AG20443 (cell line): ENCODE measurements at regions not wholly inside any gene's neighbourhood (a gene's known extent, or its start where the extent isn't known, plus 50 kb on each side); places are given as distances from the start of the nearest gene placed in this dataset.
"Not testable (repeated sequence)": the region's sequence is repeated elsewhere in the genome, so short reads cannot be mapped to it uniquely, and the experiment has no call there.

Source experiments
- DNase-seq: peaks from one replicate; pipeline ENCODE4 v3.0.0; 2012; ENCODE audit warnings: low spot score, mixed read lengths

DNA sequence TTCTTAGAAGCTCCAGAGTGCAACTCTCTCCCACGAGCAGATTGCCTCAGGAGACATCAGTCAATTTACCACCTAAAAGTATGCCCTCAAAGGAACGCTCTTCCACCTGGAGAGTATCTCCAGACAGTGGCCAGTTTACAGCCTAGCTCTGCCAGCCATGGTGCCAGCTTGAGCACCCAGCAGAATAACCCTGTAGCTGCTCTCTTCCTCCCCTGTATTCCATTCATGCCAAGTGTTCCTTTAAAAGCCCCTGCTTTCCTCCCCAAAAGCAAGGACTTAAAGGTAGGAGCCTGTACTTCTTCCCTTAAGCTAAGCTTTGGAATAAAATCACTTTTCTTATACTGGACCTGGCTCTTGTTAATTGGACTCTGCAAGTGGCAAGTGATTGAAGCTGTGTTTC is 245.4 kb upstream of the TMEM132C start:
- DNase-seq: no peak

DNA sequence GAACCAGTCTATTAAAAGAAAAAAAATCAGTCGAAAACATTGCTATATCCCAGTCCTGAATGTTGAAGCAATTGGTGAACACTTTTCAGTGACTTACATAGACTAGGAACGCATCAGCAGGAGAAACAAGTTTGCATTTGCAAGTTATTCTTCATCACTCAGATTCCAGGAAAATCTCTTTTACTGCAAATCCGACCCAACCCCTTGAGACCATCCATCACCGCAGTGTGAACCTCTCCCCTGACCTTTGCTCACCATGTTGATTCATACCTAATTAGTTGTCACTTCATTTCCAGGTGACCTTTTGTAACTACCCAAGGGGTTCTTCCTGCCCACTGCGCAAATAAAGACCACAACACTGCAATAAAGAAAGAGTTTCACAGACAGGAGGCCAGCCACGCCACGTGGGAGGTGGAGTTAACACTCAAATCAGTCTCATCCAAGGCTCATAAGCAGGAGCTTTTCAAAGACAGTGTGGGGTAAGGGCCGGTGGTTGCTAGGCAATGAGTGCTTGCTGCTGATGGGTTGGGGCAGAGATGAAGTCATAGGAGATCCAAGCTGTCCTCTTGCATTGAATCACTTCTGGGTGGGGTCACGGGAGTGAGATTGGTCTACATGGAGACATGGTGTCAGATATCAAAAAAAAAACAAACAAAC is 241.3 kb upstream of the TMEM132C start:
- no peak for DNase-seq

- no peak for DNase-seq
Observed at GRCh38 chr12:128026696-128027574, 240.0 kb upstream of the TMEM132C start.

DNA sequence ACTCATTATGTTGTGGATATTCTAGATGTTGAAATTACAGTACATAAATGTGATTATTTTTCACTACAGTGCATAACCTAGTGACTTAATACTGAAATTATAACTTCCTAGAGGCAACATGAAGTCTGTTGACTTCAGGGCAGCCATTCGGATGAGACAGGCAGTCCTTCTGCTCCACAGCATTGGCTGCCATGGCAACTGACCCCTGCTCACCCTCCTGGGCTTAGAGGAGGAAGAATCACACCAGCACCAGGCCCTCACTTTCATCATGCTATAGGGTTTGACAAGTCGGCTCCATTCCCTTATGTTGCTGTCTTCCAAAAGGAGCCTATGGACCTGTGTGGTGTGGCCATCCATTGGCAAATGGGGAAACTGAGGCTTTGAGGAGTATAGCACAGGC is 233.5 kb upstream of the TMEM132C start:
- no peak for DNase-seq

DNA sequence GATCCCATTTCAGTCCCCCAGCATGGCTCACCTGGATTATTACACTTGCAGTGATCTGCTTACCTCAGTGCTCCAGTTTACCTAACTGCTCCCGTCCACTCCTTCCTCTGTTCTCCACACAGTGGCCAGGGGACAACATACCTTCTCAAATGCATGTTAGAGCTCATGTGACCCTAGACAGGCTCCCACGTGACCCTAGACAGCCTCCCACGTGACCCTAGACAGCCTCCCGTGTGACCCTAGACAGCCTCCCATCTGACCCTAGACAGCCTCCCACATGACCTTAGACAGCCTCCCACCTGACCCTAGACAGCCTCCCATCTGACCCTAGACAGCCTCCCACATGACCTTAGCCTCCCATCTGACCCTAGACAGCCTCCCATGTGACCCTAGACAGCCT is 226.0 kb upstream of the TMEM132C start:
- no peak for DNase-seq

DNA sequence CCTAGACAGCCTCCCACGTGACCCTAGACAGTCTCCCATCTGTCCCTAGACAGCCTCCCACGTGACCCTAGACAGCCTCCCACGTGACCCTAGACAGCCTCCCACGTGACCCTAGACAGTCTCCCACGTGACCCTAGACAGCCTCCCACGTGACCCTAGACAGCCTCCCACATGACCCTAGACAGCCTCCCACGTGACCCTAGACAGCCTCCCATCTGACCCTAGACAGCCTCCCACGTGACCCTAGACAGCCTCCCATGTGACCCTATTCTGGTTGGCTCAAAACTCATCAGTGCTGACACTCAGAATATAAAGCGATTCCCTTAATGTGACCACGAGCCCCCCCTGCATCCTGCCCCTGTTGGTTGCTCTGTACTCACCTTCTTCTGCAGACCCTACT is 224.7 kb upstream of the TMEM132C start:
- DNase-seq: not testable (repeated sequence)

GRCh38 chr12:128042825-128043224 is 224.1 kb upstream of the TMEM132C start:
- no peak for DNase-seq

DNA sequence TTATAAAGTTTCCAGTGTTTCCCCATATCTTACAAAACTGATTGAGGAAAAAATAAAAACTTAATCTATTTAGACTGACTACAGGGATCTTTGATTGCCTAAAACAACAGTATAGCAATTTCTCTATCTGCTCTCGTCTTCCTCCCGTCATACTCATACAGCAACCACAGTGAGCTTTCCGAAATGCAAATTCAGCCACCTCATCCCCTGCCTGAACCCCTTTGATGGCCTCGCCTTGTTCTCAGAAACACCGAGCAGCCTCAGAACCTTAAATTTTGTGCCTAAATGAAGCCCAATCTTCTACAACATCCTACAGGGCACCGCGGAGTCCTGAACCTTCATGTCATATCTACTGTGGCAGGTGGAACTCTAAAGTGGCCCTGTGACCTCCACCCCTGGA is 223.7 kb upstream of the TMEM132C start:
- no peak for DNase-seq

DNA sequence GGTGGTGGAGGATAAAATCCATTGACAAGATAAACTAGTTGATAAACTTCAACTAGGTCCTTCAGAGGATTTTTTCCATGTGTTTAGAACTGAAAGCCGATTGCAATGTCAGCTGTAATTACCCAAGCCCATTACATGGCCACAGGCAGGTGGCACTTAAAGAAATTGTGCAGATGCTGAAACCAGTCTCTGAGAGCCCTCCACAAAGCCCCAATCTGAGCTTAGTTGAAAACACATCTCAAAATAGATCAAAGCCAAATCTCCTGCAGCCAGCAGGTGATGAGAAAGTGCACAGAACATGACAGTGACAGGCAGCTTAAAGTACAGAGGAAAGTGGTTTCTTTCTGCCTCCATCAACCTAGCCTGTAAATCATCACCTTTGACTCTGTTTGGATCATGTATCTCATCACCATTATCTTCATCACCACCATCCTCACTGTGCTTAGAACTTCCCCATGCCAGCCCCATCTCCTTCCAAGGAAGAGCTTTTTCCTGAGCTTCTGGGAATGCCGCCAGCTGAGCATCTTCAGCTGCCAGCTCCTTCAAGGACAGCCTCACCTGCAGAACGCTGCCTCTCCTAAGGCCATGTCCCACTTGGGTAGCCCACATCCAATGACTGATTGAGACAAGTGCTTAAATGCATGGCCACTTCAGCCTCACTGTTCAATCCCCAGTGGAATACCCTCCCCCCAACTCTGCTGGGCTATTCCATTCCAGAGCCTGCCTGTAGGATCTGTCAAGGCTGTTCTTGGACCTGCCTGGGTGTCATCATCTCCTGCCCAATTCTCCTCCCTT is 219.5 kb upstream of the TMEM132C start:
- DNase-seq: no peak

GRCh38 chr12:128052331-128052730 is 214.6 kb upstream of the TMEM132C start:
- DNase-seq: no peak

DNA sequence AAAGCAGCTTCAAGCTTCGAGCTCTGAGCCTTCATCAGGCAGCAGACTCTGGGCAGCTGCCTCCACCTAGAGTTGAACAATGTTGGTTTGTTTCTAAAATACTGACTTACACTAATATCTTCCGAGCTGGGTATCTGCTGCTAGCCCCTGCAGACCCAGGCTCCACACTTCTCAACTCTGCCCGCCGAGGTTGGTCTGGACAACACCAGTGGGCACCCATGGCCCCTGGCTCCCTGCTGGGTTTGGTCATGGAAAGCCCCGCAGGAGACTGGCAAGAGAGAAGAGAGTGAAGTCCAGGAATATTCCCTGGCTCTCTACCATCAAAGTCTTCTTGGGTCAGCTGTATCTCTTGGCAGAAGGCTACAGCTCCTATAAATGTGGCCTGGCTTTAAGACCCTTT is 214.2 kb upstream of the TMEM132C start:
- DNase-seq: no peak

- DNase-seq: no peak
Observed at GRCh38 chr12:128055567-128055966, 211.4 kb upstream of the TMEM132C start.

DNA sequence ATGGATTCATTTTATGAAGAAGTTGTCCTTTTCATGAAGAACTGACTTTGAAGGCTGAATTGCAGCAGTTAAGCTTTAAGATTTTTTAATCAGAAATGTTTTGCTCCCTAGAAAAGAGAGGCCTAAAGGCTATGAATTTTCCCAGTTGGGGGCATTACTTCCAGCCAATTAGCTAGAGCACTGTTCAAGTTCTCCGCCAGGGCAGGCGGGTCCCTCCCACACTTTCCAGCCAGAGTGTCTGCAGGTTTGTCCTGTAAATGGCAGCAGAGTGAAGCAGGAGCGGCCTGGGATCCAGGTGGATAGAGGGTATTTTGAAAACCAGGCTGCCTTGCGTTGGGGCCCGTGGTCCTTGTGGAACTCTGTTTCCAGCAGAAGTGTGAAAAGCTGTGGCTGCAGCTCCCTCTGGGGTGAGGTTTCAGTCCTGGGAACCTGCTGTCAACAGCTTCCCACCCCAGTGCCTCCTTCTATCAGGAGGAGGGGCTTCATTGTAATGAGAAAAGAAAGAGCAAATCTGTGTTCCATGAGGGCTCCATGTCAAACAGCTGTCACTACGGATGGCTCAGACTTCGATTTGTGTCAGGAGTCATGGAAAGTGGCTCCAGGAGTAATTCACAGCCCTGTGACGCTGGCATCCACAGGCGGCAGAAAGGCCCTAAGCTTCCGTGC is 210.7 kb upstream of the TMEM132C start:
- no peak for DNase-seq

- no peak for DNase-seq
Observed at GRCh38 chr12:128057586-128057985, 209.4 kb upstream of the TMEM132C start.

DNA sequence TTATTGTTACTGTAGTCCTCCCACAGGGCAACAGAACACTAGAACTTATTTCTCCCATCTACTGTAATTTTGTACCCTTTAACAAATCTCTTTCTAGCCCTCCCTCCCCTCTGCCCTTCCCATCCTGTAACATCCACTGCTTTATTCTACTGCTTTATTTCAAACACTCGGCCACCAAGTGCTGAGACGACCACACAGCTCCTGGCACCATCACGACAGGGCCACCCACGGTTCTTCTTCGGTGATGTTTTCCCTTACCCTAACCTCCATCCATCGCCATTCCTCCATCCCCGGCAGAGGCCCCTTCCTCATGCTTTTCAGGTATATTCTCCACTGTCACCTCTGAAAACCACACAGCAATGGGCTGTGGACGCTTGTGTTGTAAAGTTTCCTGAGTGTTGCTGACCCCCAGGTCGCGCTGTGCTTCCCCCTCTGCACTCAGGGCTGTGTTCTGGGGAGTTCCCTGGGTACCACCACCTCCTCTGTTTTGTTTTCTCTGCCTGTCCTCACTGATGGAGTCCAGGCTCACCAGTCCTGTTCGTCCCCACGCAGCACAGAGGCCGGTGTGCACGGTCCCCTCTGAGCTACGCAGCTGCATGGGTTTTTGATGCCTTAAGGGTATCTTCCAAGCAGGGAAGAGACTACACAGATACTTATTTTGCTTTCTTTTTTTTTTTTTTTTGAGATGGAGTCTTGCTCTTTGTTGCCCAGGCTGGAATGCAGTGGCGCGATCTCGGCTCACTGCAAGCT is 207.2 kb upstream of the TMEM132C start:
- DNase-seq: no peak

- DNase-seq: no peak
Observed at GRCh38 chr12:128068211-128068610, 198.8 kb upstream of the TMEM132C start.

- peak; percentile 44 for DNase-seq
Observed at GRCh38 chr12:128069359-128069997, 197.5 kb upstream of the TMEM132C start.

DNA sequence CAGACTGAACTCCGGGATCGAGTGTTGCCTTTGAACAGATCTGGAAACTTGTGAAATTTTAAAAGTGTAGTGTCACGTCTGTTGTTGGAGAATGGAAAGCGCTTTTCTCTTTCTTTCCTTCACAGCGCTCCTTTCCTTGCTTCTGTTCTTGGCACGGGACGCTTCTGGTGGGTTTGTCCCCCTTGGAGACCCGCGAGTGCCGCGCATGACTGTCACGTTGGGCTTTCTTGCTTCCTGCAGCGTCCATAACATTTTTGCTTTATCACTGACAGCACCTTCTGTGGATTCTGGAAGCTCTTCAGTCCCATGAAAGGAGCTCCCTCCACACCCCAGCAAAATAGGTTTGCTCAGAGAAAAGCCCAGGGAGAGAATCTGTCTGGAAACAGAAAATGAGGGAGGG is 193.0 kb upstream of the TMEM132C start:
- no peak for DNase-seq

GRCh38 chr12:128075332-128075731 is 191.6 kb upstream of the TMEM132C start:
- DNase-seq: no peak

DNA sequence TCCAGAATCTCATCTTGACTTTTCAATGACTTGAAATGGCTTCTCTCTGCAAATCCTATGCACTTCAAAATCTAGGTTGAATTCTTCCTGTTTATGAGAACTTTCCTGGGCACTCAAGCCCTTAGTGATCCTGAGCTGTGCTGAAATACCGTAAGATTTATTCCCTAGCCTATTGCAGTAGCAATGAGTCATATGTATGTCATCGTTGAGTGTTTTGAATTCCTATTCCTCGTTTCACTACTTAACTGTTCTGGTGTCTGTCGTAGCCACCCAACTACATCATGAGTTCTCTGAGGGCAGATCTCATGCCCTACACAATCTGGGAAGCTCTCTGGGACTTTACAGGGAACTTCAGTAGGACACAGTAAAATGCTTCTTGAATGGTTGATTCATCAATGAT is 190.8 kb upstream of the TMEM132C start:
- DNase-seq: peak; percentile 31
